IMR-90 (cell line): ENCODE measurements at regions not wholly inside any gene's neighbourhood (a gene's known extent, or its start where the extent isn't known, plus 50 kb on each side); places are given as distances from the start of the nearest gene placed in this dataset.

Experiments used
- BHLHE40 ChIP-seq: fragments of 150-350 bp; IDR thresholded peaks from 2 replicates; pipeline ENCODE4 v1.6.1; 2016; ENCODE audit warnings: mild to moderate bottlenecking, low read depth, low read length
- CEBPB ChIP-seq: IDR thresholded peaks from 2 replicates; pipeline ENCODE4 v1.6.1; 2012; ENCODE audit warnings: low read depth, low read length, improper control_type of control experiment
- CHD1 ChIP-seq: IDR thresholded peaks from 2 replicates; pipeline ENCODE4 v1.6.1; 2012; ENCODE audit warnings: low read depth, low read length, improper control_type of control experiment
- FOS ChIP-seq: fragments of 150-350 bp; IDR thresholded peaks from 2 replicates; pipeline ENCODE4 v1.6.1; 2016; ENCODE audit warnings: low read depth, low read length
- MAZ ChIP-seq: IDR thresholded peaks from 2 replicates; pipeline ENCODE4 v1.6.1; 2012; ENCODE audit warnings: low read depth, mild to moderate bottlenecking, low read length, improper control_type of control experiment, moderate library complexity, borderline replicate concordance
- MXI1 ChIP-seq: IDR thresholded peaks from 2 replicates; pipeline ENCODE4 v1.6.1; 2012; ENCODE audit warnings: low read depth, mild to moderate bottlenecking, low read length, moderate library complexity, borderline replicate concordance
- POLR2A ChIP-seq: IDR thresholded peaks from 2 replicates; pipeline ENCODE4 v1.6.1; 2012; ENCODE audit warnings: mild to moderate bottlenecking, low read depth, low read length
- RAD21 ChIP-seq: IDR thresholded peaks from 2 replicates; pipeline ENCODE4 v1.6.1; 2012; ENCODE audit warnings: low read length, improper control_type of control experiment
- RCOR1 ChIP-seq: IDR thresholded peaks from 2 replicates; pipeline ENCODE4 v1.6.1; 2012; ENCODE audit warnings: mild to moderate bottlenecking, low read length, improper control_type of control experiment; ENCODE audit not compliant: insufficient replicate concordance
- RFX5 ChIP-seq: IDR thresholded peaks from 2 replicates; pipeline ENCODE4 v1.8.0; 2012; ENCODE audit warnings: low read depth, mild to moderate bottlenecking, low read length, moderate library complexity
- SMC3 ChIP-seq: fragments of 150-350 bp; IDR thresholded peaks from 2 replicates; pipeline ENCODE4 v1.6.1; 2016; ENCODE audit warnings: low read depth, mild to moderate bottlenecking, antibody characterized with exemption, low read length, moderate library complexity
- TF ChIP-seq, protein P1 (sequence below): conservative IDR thresholded peaks from 2 replicates; pipeline ENCODE4 v1.5.1; 2012; ENCODE audit warnings: mild to moderate bottlenecking, low read depth, low read length, improper control_type of control experiment
- TF ChIP-seq, protein P2 (sequence below): fragments of 150-350 bp; IDR thresholded peaks from 2 replicates; pipeline ENCODE4 v1.6.1; 2017; ENCODE audit warnings: mild to moderate bottlenecking, antibody characterized with exemption, low read length, low read depth

DNA sequence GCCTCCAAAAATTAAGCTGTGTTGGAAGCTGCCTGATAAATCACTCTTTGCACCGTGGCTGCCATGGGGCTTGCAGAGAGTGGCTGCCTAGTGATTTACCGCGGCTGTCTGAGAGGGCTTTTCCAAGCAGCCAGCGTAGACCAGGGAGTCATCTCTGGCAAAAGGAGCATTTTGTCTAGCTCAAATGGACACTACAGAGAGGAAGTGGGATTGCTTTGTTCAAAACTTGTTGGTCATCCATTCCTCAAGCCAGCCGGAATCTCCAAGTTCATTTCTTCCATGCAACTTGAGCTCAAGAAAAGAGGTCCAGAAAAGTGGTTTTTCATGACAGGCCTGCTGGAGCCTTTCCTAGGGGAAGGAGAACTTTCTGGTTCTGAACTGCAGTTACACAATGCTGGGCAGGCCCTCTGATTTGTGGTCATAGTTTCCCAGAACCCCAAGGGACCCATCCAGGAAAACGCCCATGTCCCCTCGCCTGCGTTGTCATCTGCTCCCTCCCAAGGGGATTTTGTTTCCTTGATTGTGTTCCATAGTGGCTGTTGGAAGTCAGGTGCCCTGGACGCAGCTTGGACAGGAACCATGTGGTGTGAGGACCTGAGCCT is 108.1 kb downstream of the TRIB2 start:
- TF ChIP-seq RFX5 (no peak), CHD1 (no peak), POLR2A (no peak), BHLHE40 (no peak), CEBPB (no peak), RAD21 (no peak), SMC3 (no peak), MAZ (no peak), FOS (no peak), RCOR1 (no peak), MXI1 (no peak)
- TF ChIP-seq, protein P1, sequence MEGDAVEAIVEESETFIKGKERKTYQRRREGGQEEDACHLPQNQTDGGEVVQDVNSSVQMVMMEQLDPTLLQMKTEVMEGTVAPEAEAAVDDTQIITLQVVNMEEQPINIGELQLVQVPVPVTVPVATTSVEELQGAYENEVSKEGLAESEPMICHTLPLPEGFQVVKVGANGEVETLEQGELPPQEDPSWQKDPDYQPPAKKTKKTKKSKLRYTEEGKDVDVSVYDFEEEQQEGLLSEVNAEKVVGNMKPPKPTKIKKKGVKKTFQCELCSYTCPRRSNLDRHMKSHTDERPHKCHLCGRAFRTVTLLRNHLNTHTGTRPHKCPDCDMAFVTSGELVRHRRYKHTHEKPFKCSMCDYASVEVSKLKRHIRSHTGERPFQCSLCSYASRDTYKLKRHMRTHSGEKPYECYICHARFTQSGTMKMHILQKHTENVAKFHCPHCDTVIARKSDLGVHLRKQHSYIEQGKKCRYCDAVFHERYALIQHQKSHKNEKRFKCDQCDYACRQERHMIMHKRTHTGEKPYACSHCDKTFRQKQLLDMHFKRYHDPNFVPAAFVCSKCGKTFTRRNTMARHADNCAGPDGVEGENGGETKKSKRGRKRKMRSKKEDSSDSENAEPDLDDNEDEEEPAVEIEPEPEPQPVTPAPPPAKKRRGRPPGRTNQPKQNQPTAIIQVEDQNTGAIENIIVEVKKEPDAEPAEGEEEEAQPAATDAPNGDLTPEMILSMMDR = no peak
- TF ChIP-seq, protein P2, sequence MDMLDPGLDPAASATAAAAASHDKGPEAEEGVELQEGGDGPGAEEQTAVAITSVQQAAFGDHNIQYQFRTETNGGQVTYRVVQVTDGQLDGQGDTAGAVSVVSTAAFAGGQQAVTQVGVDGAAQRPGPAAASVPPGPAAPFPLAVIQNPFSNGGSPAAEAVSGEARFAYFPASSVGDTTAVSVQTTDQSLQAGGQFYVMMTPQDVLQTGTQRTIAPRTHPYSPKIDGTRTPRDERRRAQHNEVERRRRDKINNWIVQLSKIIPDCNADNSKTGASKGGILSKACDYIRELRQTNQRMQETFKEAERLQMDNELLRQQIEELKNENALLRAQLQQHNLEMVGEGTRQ = no peak
